ENCODE measurements at regions not wholly inside any gene's neighbourhood (a gene's known extent, or its start where the extent isn't known, plus 50 kb on each side); places are given as distances from the start of the nearest gene placed in this dataset.

DNA sequence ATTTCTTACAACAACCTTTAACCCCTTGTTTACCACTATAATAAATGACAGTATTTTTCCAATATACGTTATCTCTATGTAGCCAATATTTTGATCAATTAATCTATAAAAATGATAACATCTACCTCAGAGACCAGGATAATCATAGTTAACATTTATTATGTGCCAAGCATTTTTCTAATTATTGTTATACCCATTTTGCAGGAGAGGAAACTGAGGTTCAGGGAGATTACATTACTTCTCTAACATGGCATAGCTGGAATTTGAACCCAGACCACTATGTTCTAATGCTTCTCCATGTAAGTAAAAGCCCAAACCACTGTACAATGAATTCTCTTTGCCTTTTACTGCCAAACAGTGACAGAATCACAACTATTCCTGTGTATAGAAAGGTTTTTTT lies 113.4 kb upstream of the PFN2 start:
- TF ChIP-seq, protein P1, sequence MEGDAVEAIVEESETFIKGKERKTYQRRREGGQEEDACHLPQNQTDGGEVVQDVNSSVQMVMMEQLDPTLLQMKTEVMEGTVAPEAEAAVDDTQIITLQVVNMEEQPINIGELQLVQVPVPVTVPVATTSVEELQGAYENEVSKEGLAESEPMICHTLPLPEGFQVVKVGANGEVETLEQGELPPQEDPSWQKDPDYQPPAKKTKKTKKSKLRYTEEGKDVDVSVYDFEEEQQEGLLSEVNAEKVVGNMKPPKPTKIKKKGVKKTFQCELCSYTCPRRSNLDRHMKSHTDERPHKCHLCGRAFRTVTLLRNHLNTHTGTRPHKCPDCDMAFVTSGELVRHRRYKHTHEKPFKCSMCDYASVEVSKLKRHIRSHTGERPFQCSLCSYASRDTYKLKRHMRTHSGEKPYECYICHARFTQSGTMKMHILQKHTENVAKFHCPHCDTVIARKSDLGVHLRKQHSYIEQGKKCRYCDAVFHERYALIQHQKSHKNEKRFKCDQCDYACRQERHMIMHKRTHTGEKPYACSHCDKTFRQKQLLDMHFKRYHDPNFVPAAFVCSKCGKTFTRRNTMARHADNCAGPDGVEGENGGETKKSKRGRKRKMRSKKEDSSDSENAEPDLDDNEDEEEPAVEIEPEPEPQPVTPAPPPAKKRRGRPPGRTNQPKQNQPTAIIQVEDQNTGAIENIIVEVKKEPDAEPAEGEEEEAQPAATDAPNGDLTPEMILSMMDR (IDR thresholded peaks at IDR 0.05), result no peak

DNA sequence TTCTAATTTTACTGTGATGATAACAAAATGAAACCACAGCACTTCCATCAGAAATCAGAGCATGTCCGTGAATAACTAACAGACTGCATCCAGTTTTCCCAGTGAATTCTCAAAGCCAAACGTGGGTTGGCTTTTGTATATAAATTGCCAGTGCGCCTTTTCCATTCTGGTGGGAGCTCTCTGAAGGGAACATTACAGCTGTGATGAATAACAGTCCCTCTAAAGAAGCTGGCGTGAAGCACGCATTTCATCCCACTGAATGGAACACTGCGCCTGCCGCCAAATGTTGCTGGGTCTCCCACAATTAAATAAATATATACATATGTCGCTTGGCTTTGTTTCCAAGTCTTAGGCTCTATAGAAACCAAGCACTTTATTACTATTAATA lies 113.0 kb upstream of the PFN2 start:
- TF ChIP-seq, protein P1 (IDR thresholded peaks at IDR 0.05), result no peak

DNA sequence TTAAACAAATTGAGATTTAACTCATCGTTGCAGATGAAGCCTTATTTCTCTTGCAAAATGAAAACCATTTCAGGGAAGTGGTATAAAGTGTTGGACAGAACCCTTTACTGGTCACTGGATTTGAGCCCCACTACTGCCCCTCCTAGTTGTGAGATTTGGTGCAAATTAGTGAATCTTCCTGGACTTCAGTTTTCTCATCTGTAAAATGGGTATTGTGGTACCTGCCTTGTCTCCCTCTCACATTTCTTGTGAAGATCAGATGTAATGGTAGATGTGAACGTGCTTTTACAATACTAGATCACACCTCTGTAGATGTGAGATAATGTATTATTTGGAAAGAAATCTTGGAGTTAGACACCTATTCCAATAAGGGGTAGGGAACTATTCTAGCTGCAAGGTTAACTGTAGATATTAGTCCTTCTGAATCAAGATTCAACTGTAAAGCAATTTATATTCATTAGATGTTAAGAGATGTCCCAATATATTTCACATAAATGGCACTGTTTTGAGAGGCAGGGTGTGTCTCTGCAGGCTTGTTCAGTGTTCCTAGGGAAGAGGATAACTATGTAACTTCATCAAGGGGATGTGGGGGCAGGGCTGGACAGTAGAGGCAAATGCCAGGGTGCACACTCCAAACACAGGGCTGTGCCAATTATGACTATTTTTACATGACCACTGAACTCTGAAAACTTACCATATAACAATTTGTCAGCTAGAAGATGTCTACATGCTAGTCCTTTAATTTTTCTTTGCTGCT lies 112.4 kb upstream of the PFN2 start:
- TF ChIP-seq, protein P1 (IDR thresholded peaks at IDR 0.05), result no peak

DNA sequence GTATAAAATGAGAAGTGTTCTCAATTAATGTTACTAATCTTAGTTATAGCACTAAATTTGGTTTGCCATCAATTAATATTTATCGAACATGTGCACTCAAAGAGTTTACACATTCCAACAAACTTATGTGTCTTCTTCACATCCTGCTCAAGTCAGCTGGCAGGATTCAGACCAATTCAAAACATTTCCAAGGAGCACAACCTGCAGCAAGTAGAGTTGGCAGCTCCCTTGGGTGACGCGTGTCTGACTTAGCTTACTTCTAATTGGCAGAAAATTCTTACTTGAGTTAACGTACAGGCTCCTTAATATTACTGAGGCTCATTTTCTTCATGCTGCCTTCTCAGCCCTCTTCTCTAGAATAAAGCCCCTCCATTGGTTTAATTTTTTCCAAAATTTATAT lies 110.4 kb upstream of the PFN2 start:
- TF ChIP-seq, protein P1 (IDR thresholded peaks at IDR 0.05), result no peak

DNA sequence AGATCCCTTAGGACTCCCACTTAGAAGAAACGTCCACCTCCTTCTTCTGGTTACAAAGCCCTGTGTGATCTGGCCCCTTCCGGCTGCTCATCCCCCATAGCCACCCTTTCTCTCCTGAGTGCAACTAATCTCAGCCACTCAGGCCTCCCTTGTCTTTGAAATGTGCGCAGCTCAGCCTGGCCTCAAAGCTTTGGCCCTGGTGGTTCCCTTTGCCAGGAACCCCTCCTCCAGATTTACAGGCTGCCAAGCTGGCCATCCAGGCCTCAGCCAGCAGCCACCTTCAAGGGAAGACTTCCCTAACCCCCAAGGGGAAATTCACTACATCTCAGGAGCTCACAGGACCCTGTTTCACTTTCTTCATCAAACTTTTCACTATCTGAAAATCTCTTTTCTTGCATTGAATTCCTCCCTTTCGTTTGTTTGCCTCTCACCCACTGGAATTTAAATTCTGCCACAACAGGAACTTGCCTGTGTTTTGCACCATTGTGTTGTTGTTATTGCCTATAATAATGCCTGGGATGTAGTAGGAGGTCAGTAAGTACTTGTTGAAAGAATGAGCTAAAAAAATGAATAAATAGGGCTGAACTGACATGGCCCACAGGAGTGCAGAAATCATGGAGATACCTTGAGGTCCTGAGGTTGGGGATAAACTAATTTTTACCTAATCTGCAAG lies 109.5 kb upstream of the PFN2 start:
- TF ChIP-seq, protein P1 (IDR thresholded peaks at IDR 0.05), result no peak

DNA sequence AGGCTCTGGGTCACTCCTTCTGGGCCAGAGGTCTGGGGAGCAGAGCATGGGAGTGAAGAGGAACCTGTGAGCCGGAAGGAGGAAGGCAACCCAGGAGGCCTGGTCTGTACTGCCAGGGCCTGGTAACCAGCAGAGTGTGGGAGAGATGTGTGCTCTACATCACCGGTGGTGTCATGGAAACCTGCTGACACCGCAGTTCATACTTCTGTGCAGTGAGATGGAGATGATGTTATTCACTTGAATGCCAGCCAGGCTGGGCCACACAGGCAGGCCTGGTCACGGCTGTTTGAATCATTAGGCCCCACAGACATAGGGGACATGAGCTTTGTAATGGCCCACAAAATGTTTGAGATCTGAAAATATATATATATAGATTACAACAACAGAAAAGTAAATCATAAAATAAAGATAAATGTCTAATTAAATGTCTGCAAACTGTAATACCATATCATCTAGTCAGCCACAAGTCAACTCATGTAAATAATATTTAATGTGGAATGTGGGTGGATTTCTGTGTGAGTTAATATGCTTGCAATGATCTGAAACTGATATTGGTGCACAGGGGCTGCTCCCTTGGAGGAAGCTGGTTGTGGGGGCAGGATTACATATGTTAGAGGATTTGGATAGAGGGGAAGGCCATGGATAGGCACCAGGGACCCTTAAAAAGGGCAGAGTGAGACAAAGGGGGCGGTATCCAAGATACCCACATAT lies 108.5 kb upstream of the PFN2 start:
- TF ChIP-seq, protein P1 (IDR thresholded peaks at IDR 0.05), result no peak

DNA sequence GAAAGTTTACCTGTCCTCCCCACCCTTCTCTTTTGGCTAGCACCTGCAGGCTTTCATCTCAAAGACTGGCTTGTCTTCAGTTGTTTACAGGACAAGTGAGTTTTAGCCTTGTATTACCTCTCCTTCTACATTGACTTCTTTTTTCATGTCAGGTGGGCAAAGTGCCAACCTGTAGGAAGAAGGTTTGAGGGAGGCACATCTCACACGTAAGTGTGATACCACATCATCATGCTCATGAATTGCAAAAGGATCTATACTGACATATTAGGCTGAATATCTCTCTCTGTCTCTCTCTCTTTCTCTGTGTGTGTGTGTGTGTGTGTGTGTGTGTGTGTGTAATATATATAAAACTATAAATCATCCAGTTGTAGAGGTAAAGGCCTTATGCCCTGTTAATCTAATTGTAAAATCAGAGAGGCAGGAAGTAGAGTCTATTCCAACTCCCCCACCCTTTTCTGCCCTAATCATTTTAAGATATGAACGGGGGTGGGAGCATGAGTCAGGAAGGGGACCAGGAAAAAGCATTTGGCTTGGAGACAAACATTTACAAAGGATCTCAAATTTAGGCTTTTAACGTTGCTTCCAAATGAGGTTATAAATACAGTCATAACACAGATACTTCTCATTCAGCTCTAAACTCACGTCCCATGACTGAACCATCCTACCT lies 107.0 kb upstream of the PFN2 start:
- TF ChIP-seq, protein P1 (IDR thresholded peaks at IDR 0.05), result no peak

All from LNCAP (cell line).